HG03565 (cell line): ENCODE measurements at regions not wholly inside any gene's neighbourhood (a gene's known extent, or its start where the extent isn't known, plus 50 kb on each side); places are given as distances from the start of the nearest gene placed in this dataset.

Source experiments
- ATAC-seq: cut with Tn5 transposase; IDR thresholded peaks from one replicate; pipeline ENCODE4 v1.9.1; 2021; ENCODE audit warnings: mild to moderate bottlenecking, moderate library complexity; ENCODE audit not compliant: unreplicated experiment

GRCh38 chr18:72102412-72102811 lies 441.7 kb downstream of the CBLN2 start:
- ATAC-seq: no peak

- no peak for ATAC-seq
Measured at GRCh38 chr18:72100465-72101004, 443.6 kb downstream of the CBLN2 start.

DNA sequence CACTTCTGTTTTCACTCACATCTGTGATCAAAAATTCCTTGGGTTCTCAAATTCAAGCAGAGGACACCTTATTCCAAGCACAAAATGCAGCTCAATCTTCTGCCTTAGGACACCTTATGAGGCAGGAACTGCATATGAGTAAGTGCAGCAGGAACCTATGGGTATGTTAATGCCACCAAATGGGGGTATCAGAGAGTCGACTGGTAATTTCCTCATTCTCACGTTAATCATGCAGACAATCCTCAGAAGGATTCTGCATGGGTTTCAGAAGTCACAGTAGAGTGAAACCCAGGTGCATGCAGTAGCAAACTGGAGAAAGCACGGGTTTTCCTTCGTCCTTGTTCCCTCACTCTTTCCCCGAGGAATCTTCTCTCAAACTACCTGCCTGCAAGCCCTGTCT lies 452.8 kb downstream of the CBLN2 start:
- ATAC-seq: no peak

GRCh38 chr18:72089432-72089831 lies 454.7 kb downstream of the CBLN2 start:
- peak; percentile 35 for ATAC-seq

GRCh38 chr18:72086421-72086820 lies 457.7 kb downstream of the CBLN2 start:
- ATAC-seq: no peak

- no peak for ATAC-seq
Measured at GRCh38 chr18:72075040-72075439, 469.1 kb downstream of the CBLN2 start.

- ATAC-seq: no peak
Measured at GRCh38 chr18:72063001-72063400, 481.1 kb downstream of the CBLN2 start.

DNA sequence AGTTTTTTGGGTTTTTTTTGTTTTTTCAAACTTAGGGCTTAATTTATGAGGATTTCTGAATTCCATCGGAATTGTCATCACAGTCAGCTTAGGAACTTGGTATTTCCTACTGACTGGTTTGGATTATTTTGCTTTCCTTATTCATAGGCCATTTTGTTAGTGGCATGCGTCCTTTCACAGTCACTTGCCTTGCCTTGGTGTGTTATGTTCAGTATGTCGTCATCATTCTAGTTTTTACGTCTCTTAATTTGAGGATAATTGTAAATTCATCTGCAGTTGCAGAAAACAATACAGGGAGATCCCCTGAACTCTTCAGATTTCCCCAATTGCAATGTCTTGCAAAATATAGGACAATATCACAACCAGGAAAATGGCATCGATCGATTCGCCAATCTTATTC lies 485.3 kb downstream of the CBLN2 start:
- ATAC-seq: no peak

DNA sequence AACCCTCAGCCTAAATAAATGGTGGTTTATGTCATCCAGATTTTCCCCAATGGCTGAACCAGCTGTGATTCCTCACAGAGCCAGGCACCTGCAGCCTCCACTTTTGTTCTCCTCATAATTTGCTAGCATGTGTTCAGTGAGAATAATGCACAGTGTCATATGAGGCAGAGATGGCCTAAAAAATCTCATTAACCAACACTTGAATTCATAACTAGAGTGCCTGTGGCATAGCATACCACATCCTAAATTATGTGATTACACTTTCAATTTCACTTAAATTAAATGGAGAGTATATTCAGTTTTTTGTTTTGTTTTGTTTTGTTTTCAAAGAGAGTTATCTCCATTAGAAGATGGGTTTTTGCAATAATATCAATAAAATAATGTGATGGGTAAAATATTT lies 488.0 kb downstream of the CBLN2 start:
- no peak for ATAC-seq

GRCh38 chr18:72041313-72042032 lies 502.7 kb downstream of the CBLN2 start:
- ATAC-seq: no peak

DNA sequence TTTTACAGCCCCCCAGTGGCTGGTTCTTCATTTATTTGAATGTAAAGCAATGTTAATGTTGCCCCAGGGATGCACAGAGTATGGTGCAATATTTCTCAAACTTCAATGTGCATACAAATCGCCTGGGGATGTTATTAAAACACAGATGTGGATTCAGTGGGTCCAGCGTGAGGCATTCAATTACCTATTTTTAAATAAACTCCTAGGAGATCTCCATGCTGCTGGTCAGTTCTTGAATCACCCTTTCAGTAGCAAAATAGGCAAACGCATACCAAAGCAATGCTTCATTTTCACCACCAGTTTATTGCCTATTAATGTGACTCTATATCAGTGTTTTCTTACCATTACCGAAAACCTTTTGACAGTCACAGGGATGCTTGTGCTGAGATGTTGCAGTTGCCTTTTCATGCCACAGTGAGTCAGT lies 530.7 kb downstream of the CBLN2 start:
- no peak for ATAC-seq

GRCh38 chr18:71998547-71999097 lies 545.5 kb downstream of the CBLN2 start:
- no peak for ATAC-seq

- ATAC-seq: no peak
Measured at GRCh38 chr18:71995904-71996465, 548.2 kb downstream of the CBLN2 start.

GRCh38 chr18:71994273-71994672 lies 549.9 kb downstream of the CBLN2 start:
- ATAC-seq: no peak

DNA sequence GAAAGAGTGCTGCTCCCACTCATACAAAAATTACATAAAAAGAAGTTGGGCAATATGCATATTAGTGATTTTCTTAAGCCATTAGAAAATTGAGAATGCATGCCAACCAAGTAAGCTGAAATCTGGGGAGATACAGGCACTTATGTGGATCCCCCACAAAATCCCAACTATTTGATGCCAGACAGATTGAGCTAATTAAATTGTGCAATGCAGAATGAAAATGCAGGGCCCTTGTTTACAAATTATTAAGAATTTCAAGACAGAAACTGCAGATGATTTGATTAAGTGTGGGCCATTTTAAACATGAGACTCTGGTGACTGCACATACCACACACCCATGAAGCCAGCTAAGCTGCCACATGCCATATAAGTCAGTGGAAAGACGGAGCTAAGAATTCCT lies 554.5 kb downstream of the CBLN2 start:
- ATAC-seq: no peak

DNA sequence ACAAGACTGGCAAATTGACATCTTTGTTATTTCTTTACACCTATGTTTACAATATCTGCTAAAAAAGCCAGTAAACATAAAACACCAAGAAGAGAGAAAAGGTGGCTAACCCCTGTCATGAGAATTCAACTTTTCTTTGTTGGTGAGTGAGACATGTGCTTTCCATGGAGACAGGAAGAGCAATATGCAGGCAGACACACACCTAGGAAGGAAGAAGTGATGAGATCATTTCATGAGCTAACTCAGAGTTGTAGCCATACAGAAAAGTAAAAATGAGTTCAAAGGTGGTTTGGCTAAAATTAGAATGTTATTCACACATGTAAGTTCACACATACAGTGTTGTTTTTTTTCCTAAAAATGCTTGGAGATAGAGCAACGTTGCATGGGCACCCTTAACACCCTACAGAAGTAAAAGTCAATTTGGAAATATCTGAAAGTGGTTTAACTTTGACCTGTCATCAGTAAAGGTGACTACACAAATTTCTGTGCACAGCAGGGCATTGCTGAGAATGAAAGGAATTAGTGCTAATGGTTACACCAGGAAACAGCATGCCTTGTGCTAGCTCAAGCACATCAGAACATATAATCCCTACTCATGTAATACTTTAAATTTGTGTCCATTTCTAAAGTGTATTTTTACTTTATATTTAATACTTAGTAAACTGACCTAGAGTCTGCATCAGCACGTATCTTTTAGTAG lies 557.6 kb downstream of the CBLN2 start:
- no peak for ATAC-seq

GRCh38 chr18:71976744-71977143 lies 567.4 kb downstream of the CBLN2 start:
- no peak for ATAC-seq

GRCh38 chr18:71966791-71967190 lies 577.4 kb downstream of the CBLN2 start:
- ATAC-seq: no peak

- ATAC-seq: no peak
Measured at GRCh38 chr18:71958605-71959004, 585.5 kb downstream of the CBLN2 start.

DNA sequence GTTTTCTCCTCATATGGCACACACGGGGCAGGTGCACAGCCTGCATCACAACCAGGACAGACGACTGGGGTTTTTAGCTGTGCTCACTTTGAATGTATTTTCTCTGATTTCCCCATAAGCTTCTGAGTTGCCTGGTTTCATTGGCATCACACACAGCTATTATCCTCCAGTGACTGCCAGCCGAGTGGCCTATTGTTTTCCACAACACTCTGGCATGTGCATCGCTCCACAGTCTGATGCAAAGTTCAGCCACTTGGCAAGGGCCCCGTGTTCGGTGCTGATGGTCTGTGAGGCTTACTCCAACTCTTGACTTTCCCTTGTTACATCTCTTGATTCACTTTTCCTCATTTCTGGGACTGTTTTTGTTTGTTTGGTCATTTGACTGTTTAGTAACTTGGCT lies 593.1 kb downstream of the CBLN2 start:
- ATAC-seq: no peak

GRCh38 chr18:71942433-71942832 lies 601.7 kb downstream of the CBLN2 start:
- ATAC-seq: no peak

DNA sequence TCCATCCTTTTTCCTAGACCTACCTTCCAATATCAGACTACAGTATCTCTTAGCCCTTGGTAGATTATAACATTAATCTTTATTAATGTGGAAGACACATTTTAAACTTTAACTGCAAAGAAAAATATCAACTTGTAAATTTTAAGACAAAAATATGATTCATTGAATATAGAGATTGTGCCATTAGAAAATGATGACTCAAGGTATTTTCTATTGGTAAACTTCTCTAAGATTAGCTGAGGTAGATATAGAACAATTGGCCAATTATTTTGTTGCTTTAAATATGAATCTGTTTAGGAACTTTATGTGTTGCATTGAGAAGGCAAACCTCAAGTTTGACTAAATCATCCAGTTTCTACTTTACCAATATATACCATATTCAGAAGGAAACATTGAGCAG lies 604.7 kb downstream of the CBLN2 start:
- ATAC-seq: no peak
